ENCODE measurements at regions not wholly inside any gene's neighbourhood (a gene's known extent, or its start where the extent isn't known, plus 50 kb on each side); places are given as distances from the start of the nearest gene placed in this dataset.

- intact Hi-C loops (cut with DNase I), result no loop called here
- no peak for DNase-seq
- Histone ChIP-seq H3K9me3 (replicated peaks in 1 of 3) (no peaks in the 10 kb centered on the region), H3K4me3 (no peak overlapping the region), H3K36me3 (replicated peaks in 1 of 2) (no peaks in the 10 kb centered on the region), H3K4me1 (replicated peaks in 1 of 2) (no peaks in the 10 kb centered on the region), H3K27me3 (no peaks in the 10 kb centered on the region), H3K27ac (no peak overlapping the region)
- WGBS, 4 donors, result 73 to 91% (median 80%) methylated on average over 6 of the region's 6 CpGs
- TF ChIP-seq CTCF (IDR thresholded peaks at IDR 0.05), result no peak
- TF ChIP-seq POLR2A (IDR thresholded peaks at IDR 0.05), result no peak
Observed at GRCh38 chr5:71945436-71945835, 161.8 kb upstream of the MAP1B start.

GRCh38 chr5:71946343-71947030 is 160.8 kb upstream of the MAP1B start:
- no peak for DNase-seq

DNA sequence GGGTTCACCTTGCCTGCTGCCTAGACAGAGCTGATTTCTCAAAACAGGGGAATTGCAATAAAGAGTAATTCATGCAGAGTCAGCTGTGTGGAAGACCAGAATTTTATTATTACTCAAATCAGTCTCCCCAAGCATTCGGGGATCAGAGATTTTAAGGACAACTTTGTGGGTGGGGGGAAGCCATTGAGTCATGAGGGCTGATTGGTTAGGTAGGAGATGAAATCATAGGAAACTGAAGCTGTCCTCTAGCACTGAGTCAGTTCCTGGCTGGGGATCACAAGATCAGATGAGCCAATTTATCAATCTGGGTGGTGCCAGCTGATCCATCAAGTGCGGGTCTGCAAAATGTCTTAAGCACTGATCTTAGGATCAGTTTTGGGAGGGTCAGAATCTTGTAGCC is 159.1 kb upstream of the MAP1B start:
- TF ChIP-seq CTCF (IDR thresholded peaks at IDR 0.05) (no peak), POLR2A (IDR thresholded peaks at IDR 0.05) (no peak)
- Histone ChIP-seq H3K9me3 (replicated peaks in 1 of 3) (no peaks in the 10 kb centered on the region), H3K36me3 (replicated peaks in 1 of 2) (no peaks in the 10 kb centered on the region), H3K27ac (no peak overlapping the region), H3K4me1 (replicated peaks in 1 of 2) (no peaks in the 10 kb centered on the region), H3K27me3 (no peaks in the 10 kb centered on the region), H3K4me3 (no peak overlapping the region)
- intact Hi-C loops (cut with DNase I), result no loop called here
- WGBS, 4 donors, result 82 to 92% (median 88%) methylated on average over 2 of the region's 2 CpGs
- DNase-seq, result no peak

More at GRCh38 chr5:71946343-71947030, 160.8 kb upstream of the MAP1B start:
- Histone ChIP-seq H3K4me3 (no peak overlapping the region), H3K36me3 (replicated peaks in 1 of 2) (no peaks in the 10 kb centered on the region), H3K27ac (no peak overlapping the region), H3K27me3 (no peaks in the 10 kb centered on the region), H3K9me3 (replicated peaks in 1 of 3) (no peaks in the 10 kb centered on the region), H3K4me1 (replicated peaks in 1 of 2) (no peaks in the 10 kb centered on the region)
- intact Hi-C loops (cut with DNase I), result no loop called here
- WGBS, 4 donors, result 82 to 90% (median 89%) methylated on average over 6 of the region's 6 CpGs
- TF ChIP-seq POLR2A (IDR thresholded peaks at IDR 0.05) (no peak), CTCF (IDR thresholded peaks at IDR 0.05) (no peak)

DNA sequence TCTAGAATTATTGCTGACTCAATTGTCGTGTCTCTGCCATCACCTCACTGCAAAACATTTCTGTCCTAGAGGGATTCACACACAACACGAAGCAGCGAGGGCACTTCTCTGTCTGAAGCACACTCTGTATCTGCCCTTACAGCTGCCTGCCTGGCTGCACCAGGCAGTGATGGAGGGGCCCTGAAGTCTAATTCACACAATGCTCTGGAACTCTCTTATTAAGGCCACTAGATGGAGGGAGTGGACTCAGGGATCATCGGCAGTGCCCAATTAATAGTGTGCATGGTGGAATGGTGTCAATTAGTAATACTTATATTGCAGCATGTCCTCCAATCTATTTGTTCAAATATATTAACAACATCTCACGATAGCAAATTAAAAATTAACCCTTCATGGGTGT is 157.5 kb upstream of the MAP1B start:
- intact Hi-C loops (cut with DNase I), result no loop called here
- no peaks in the 10 kb centered on the region for H3K27me3 ChIP-seq
- TF ChIP-seq POLR2A (IDR thresholded peaks at IDR 0.05) (no peak), CTCF (IDR thresholded peaks at IDR 0.05) (peak in 1 of 6 experiments; percentile 15)
- H3K4me1 ChIP-seq (replicated peaks in 1 of 2), result no peaks in the 10 kb centered on the region
- no peak overlapping the region for H3K4me3 ChIP-seq
- WGBS, 4 donors, result 79 to 83% (median 81%) methylated on average over 5 of the region's 5 CpGs
- no peaks in the 10 kb centered on the region for H3K36me3 ChIP-seq (replicated peaks in 1 of 2)
- H3K9me3 ChIP-seq (replicated peaks in 1 of 3), result no peaks in the 10 kb centered on the region
- H3K27ac ChIP-seq, result no peak overlapping the region
- DNase-seq, result no peak
